ENCODE measurements at regions not wholly inside any gene's neighbourhood (a gene's known extent, or its start where the extent isn't known, plus 50 kb on each side); places are given as distances from the start of the nearest gene placed in this dataset.

DNA sequence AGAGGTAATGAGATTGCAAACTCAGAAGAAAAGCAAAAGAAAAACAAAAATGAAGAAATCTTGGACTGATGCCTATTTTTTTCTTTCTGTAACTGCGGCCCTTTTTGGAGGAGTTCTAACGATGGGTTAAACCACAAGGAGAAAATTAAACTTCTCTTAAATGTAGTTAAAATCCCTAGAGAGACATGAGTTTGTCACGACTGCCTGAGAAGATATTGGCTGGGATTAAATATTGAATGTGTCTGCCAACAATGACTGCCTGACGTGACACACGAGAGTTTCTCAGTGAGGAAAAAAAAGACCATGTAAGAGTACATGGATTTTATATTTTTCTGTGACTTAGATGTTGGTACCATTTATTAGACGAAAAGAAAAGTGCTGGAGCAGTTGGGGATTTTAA is 1013.4 kb downstream of the PCDH9 start:
- intact Hi-C loops (cut with DNase I) = no loop called here
- Histone ChIP-seq H3K9me3 (ENCODE audit: control insufficient read depth, low read length) (no peaks in the 10 kb centered on the region), H3K4me3 (ENCODE audit: low read length in 2 of 2) (no peak overlapping the region), H3K27ac (ENCODE audit: low read depth in 1 of 2, low read length in 2 of 2) (no peak overlapping the region), H3K27me3 (ENCODE audit: control insufficient read depth in 1 of 2, insufficient read depth in 2 of 2, low read length in 1 of 2) (no peaks in the 10 kb centered on the region), H3K36me3 (ENCODE audit: control insufficient read depth in 1 of 2, insufficient read depth in 2 of 2, low read length in 1 of 2) (no peaks in the 10 kb centered on the region), H3K4me1 (ENCODE audit: control insufficient read depth in 1 of 2, insufficient read depth in 2 of 2, low read length in 2 of 2) (no peaks in the 10 kb centered on the region)
- ATAC-seq (ENCODE audit: low FRiP score) = no peak
- 2 to 7% methylated on average over 6 of the region's 6 CpGs for WGBS, 2 donors
- DNase-seq = no peak

GRCh38 chr13:66214467-66214866 is 1015.7 kb downstream of the PCDH9 start:
- no peak for DNase-seq
- intact Hi-C loops (cut with DNase I) = no loop called here
- no peak overlapping the region for H3K4me3 ChIP-seq (ENCODE audit: low read length in 2 of 2)
- ATAC-seq (ENCODE audit: low FRiP score) = no peak
- H3K27me3 ChIP-seq (ENCODE audit: control insufficient read depth in 1 of 2, insufficient read depth in 2 of 2, low read length in 1 of 2) = no peaks in the 10 kb centered on the region
- H3K36me3 ChIP-seq (ENCODE audit: control insufficient read depth in 1 of 2, insufficient read depth in 2 of 2, low read length in 1 of 2) = no peaks in the 10 kb centered on the region
- no peak overlapping the region for H3K27ac ChIP-seq (ENCODE audit: low read depth in 1 of 2, low read length in 2 of 2)
- no peaks in the 10 kb centered on the region for H3K9me3 ChIP-seq (ENCODE audit: control insufficient read depth, low read length)
- no peaks in the 10 kb centered on the region for H3K4me1 ChIP-seq (ENCODE audit: control insufficient read depth in 1 of 2, insufficient read depth in 2 of 2, low read length in 2 of 2)

- no peaks in the 10 kb centered on the region for H3K27me3 ChIP-seq (ENCODE audit: control insufficient read depth in 1 of 2, insufficient read depth in 2 of 2, low read length in 1 of 2)
- ATAC-seq (ENCODE audit: low FRiP score) = no peak
- no peak overlapping the region for H3K27ac ChIP-seq (ENCODE audit: low read depth in 1 of 2, low read length in 2 of 2)
- H3K36me3 ChIP-seq (ENCODE audit: control insufficient read depth in 1 of 2, insufficient read depth in 2 of 2, low read length in 1 of 2) = no peaks in the 10 kb centered on the region
- 87 to 95% methylated on average over 1 of the region's 1 CpG for WGBS, 2 donors
- intact Hi-C loops (cut with DNase I) = no loop called here
- H3K4me1 ChIP-seq (ENCODE audit: control insufficient read depth in 1 of 2, insufficient read depth in 2 of 2, low read length in 2 of 2) = no peaks in the 10 kb centered on the region
- H3K4me3 ChIP-seq (ENCODE audit: low read length in 2 of 2) = no peak overlapping the region
- no peak for DNase-seq
- no peaks in the 10 kb centered on the region for H3K9me3 ChIP-seq (ENCODE audit: control insufficient read depth, low read length)
Observed at GRCh38 chr13:66212511-66212910, 1017.6 kb downstream of the PCDH9 start.

DNA sequence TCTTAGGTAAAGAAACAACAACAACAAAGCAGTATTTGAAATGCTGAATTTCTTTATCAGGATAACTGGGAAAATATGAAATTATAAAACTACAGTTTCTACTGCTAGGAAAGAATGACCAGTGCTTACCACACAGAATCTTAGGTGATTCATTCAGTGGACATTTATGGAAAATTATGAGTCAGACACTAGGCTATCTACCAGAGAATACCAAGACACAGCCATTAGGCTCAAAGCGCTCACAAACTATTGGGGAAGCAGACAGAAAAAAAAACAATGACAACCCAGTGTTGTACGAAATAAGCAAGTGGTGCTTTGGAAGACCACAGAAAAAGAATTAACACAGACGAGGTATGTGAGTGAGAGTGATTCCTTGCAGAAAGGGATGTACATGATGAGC is 1019.5 kb downstream of the PCDH9 start:
- Histone ChIP-seq H3K36me3 (ENCODE audit: control insufficient read depth in 1 of 2, insufficient read depth in 2 of 2, low read length in 1 of 2) (no peaks in the 10 kb centered on the region), H3K4me3 (ENCODE audit: low read length in 2 of 2) (no peak overlapping the region), H3K27me3 (ENCODE audit: control insufficient read depth in 1 of 2, insufficient read depth in 2 of 2, low read length in 1 of 2) (no peaks in the 10 kb centered on the region), H3K9me3 (ENCODE audit: control insufficient read depth, low read length) (no peaks in the 10 kb centered on the region), H3K4me1 (ENCODE audit: control insufficient read depth in 1 of 2, insufficient read depth in 2 of 2, low read length in 2 of 2) (no peaks in the 10 kb centered on the region), H3K27ac (ENCODE audit: low read depth in 1 of 2, low read length in 2 of 2) (no peak overlapping the region)
- ATAC-seq (ENCODE audit: low FRiP score) = peak; percentile 67
- intact Hi-C loops (cut with DNase I) = no loop called here
- WGBS, 2 donors = 4 to 6% methylated on average over 3 of the region's 3 CpGs
- DNase-seq = no peak

- Histone ChIP-seq H3K4me3 (ENCODE audit: low read length in 2 of 2) (no peak overlapping the region), H3K27ac (ENCODE audit: low read depth in 1 of 2, low read length in 2 of 2) (no peak overlapping the region), H3K27me3 (ENCODE audit: control insufficient read depth in 1 of 2, insufficient read depth in 2 of 2, low read length in 1 of 2) (no peaks in the 10 kb centered on the region), H3K4me1 (ENCODE audit: control insufficient read depth in 1 of 2, insufficient read depth in 2 of 2, low read length in 2 of 2) (no peaks in the 10 kb centered on the region), H3K9me3 (ENCODE audit: control insufficient read depth, low read length) (no peaks in the 10 kb centered on the region), H3K36me3 (ENCODE audit: control insufficient read depth in 1 of 2, insufficient read depth in 2 of 2, low read length in 1 of 2) (no peaks in the 10 kb centered on the region)
- WGBS, 2 donors = 65 to 66% methylated on average over 3 of the region's 3 CpGs
- no peak for ATAC-seq (ENCODE audit: low FRiP score)
- intact Hi-C loops (cut with DNase I) = no loop called here
- DNase-seq = no peak
Observed at GRCh38 chr13:66208589-66208988, 1021.5 kb downstream of the PCDH9 start.

GRCh38 chr13:66207610-66208009 is 1022.5 kb downstream of the PCDH9 start:
- 74 to 82% methylated on average over 1 of the region's 1 CpG for WGBS, 2 donors
- H3K9me3 ChIP-seq (ENCODE audit: control insufficient read depth, low read length) = no peaks in the 10 kb centered on the region
- no peak overlapping the region for H3K4me3 ChIP-seq (ENCODE audit: low read length in 2 of 2)
- no peaks in the 10 kb centered on the region for H3K36me3 ChIP-seq (ENCODE audit: control insufficient read depth in 1 of 2, insufficient read depth in 2 of 2, low read length in 1 of 2)
- H3K27me3 ChIP-seq (ENCODE audit: control insufficient read depth in 1 of 2, insufficient read depth in 2 of 2, low read length in 1 of 2) = no peaks in the 10 kb centered on the region
- intact Hi-C loops (cut with DNase I) = no loop called here
- H3K27ac ChIP-seq (ENCODE audit: low read depth in 1 of 2, low read length in 2 of 2) = no peak overlapping the region
- H3K4me1 ChIP-seq (ENCODE audit: control insufficient read depth in 1 of 2, insufficient read depth in 2 of 2, low read length in 2 of 2) = no peaks in the 10 kb centered on the region
- no peak for DNase-seq
- ATAC-seq (ENCODE audit: low FRiP score) = no peak

- H3K9me3 ChIP-seq (ENCODE audit: control insufficient read depth, low read length) = no peaks in the 10 kb centered on the region
- no peak overlapping the region for H3K4me3 ChIP-seq (ENCODE audit: low read length in 2 of 2)
- H3K4me1 ChIP-seq (ENCODE audit: control insufficient read depth in 1 of 2, insufficient read depth in 2 of 2, low read length in 2 of 2) = no peaks in the 10 kb centered on the region
- ATAC-seq (ENCODE audit: low FRiP score) = no peak
- no peaks in the 10 kb centered on the region for H3K36me3 ChIP-seq (ENCODE audit: control insufficient read depth in 1 of 2, insufficient read depth in 2 of 2, low read length in 1 of 2)
- intact Hi-C loops (cut with DNase I) = no loop called here
- DNase-seq = no peak
- H3K27ac ChIP-seq (ENCODE audit: low read depth in 1 of 2, low read length in 2 of 2) = no peak overlapping the region
- H3K27me3 ChIP-seq (ENCODE audit: control insufficient read depth in 1 of 2, insufficient read depth in 2 of 2, low read length in 1 of 2) = no peaks in the 10 kb centered on the region
- WGBS, 2 donors = 42 to 43% methylated on average over 2 of the region's 2 CpGs
Observed at GRCh38 chr13:66205807-66206206, 1024.3 kb downstream of the PCDH9 start.

- H3K27me3 ChIP-seq (ENCODE audit: control insufficient read depth in 1 of 2, insufficient read depth in 2 of 2, low read length in 1 of 2) = no peaks in the 10 kb centered on the region
- no peaks in the 10 kb centered on the region for H3K9me3 ChIP-seq (ENCODE audit: control insufficient read depth, low read length)
- no peak overlapping the region for H3K27ac ChIP-seq (ENCODE audit: low read depth in 1 of 2, low read length in 2 of 2)
- no peaks in the 10 kb centered on the region for H3K4me1 ChIP-seq (ENCODE audit: control insufficient read depth in 1 of 2, insufficient read depth in 2 of 2, low read length in 2 of 2)
- ATAC-seq (ENCODE audit: low FRiP score) (no peak), DNase-seq (no peak)
- intact Hi-C loops (cut with DNase I) = no loop called here
- no peaks in the 10 kb centered on the region for H3K36me3 ChIP-seq (ENCODE audit: control insufficient read depth in 1 of 2, insufficient read depth in 2 of 2, low read length in 1 of 2)
- H3K4me3 ChIP-seq (ENCODE audit: low read length in 2 of 2) = no peak overlapping the region
Observed at GRCh38 chr13:66200555-66200954, 1029.6 kb downstream of the PCDH9 start.

GRCh38 chr13:66195238-66195637 is 1034.9 kb downstream of the PCDH9 start:
- no peaks in the 10 kb centered on the region for H3K9me3 ChIP-seq (ENCODE audit: control insufficient read depth, low read length)
- H3K27me3 ChIP-seq (ENCODE audit: control insufficient read depth in 1 of 2, insufficient read depth in 2 of 2, low read length in 1 of 2) = no peaks in the 10 kb centered on the region
- ATAC-seq (ENCODE audit: low FRiP score) (no peak), DNase-seq (no peak)
- intact Hi-C loops (cut with DNase I) = no loop called here
- H3K36me3 ChIP-seq (ENCODE audit: control insufficient read depth in 1 of 2, insufficient read depth in 2 of 2, low read length in 1 of 2) = no peaks in the 10 kb centered on the region
- H3K4me3 ChIP-seq (ENCODE audit: low read length in 2 of 2) = no peak overlapping the region
- H3K27ac ChIP-seq (ENCODE audit: low read depth in 1 of 2, low read length in 2 of 2) = no peak overlapping the region
- WGBS, 2 donors = 91 to 100% methylated on average over 1 of the region's 1 CpG
- no peaks in the 10 kb centered on the region for H3K4me1 ChIP-seq (ENCODE audit: control insufficient read depth in 1 of 2, insufficient read depth in 2 of 2, low read length in 2 of 2)
